ENCODE measurements at regions not wholly inside any gene's neighbourhood (a gene's known extent, or its start where the extent isn't known, plus 50 kb on each side); places are given as distances from the start of the nearest gene placed in this dataset.

- Histone ChIP-seq H3K36me3 (ENCODE audit: control insufficient read depth in 4 of 4, insufficient read depth in 4 of 4, low read length in 3 of 4) (no peaks in the 10 kb centered on the region), H3K4me3 (ENCODE audit: control insufficient read depth in 1 of 7, extremely low read depth in 1 of 7, insufficient read depth in 4 of 7, low read depth in 2 of 7, low read length in 6 of 7) (no peak overlapping the region), H3K4me1 (ENCODE audit: control extremely low read depth in 1 of 4, control insufficient read depth in 4 of 4, insufficient read depth in 4 of 4, low read length in 3 of 4) (no peaks in the 10 kb centered on the region), H3K27me3 (replicated peaks in 2 of 5; ENCODE audit: control insufficient read depth in 4 of 5, insufficient read depth in 5 of 5, low read length in 4 of 5) (peaks cover 0 to 2% (median 0%) of the 10 kb centered on the region in 5 experiments), H3K27ac (ENCODE audit: insufficient read depth in 1 of 2, low read depth in 1 of 2, low read length in 2 of 2, poor library complexity in 1 of 2, severe bottlenecking in 2 of 2) (no peak overlapping the region), H3K9me3 (ENCODE audit: control extremely low read depth in 1 of 5, control insufficient read depth in 4 of 5, insufficient read depth in 2 of 5, low read depth in 1 of 5, low read length in 4 of 5) (no peaks in the 10 kb centered on the region)
- DNase-seq = no peak
- ChIA-PET CTCF (no interaction called here), POLR2A (no interaction called here)
Observed at GRCh38 chr3:101163554-101163953, 156.8 kb downstream of the IMPG2 start.

GRCh38 chr3:101159478-101159877, 160.9 kb downstream of the IMPG2 start:
- POLR2A ChIA-PET = no interaction called here

GRCh38 chr3:101158374-101158773, 162.0 kb downstream of the IMPG2 start:
- Histone ChIP-seq H3K27me3 (replicated peaks in 2 of 5; ENCODE audit: control insufficient read depth in 4 of 5, insufficient read depth in 5 of 5, low read length in 4 of 5) (peaks cover 0 to 2% (median 0%) of the 10 kb centered on the region in 5 experiments), H3K27ac (ENCODE audit: insufficient read depth in 1 of 2, low read depth in 1 of 2, low read length in 2 of 2, poor library complexity in 1 of 2, severe bottlenecking in 2 of 2) (no peak overlapping the region), H3K9me3 (ENCODE audit: control extremely low read depth in 1 of 5, control insufficient read depth in 4 of 5, insufficient read depth in 2 of 5, low read depth in 1 of 5, low read length in 4 of 5) (no peaks in the 10 kb centered on the region), H3K4me3 (ENCODE audit: control insufficient read depth in 1 of 7, extremely low read depth in 1 of 7, insufficient read depth in 4 of 7, low read depth in 2 of 7, low read length in 6 of 7) (no peak overlapping the region), H3K4me1 (ENCODE audit: control extremely low read depth in 1 of 4, control insufficient read depth in 4 of 4, insufficient read depth in 4 of 4, low read length in 3 of 4) (no peaks in the 10 kb centered on the region), H3K36me3 (ENCODE audit: control insufficient read depth in 4 of 4, insufficient read depth in 4 of 4, low read length in 3 of 4) (no peaks in the 10 kb centered on the region)
- no CpG with 5 or more reads among the region's 1 CpG for WGBS (ENCODE audit: insufficient coverage)
- ChIA-PET POLR2A (no interaction called here), CTCF (no interaction called here)
- no peak for DNase-seq

More at GRCh38 chr3:101159478-101159877, 160.9 kb downstream of the IMPG2 start:
- 97% methylated on average over 2 of the region's 3 CpGs for WGBS (ENCODE audit: insufficient coverage)
- Histone ChIP-seq H3K36me3 (ENCODE audit: control insufficient read depth in 4 of 4, insufficient read depth in 4 of 4, low read length in 3 of 4) (no peaks in the 10 kb centered on the region), H3K9me3 (ENCODE audit: control extremely low read depth in 1 of 5, control insufficient read depth in 4 of 5, insufficient read depth in 2 of 5, low read depth in 1 of 5, low read length in 4 of 5) (no peaks in the 10 kb centered on the region), H3K27me3 (replicated peaks in 2 of 5; ENCODE audit: control insufficient read depth in 4 of 5, insufficient read depth in 5 of 5, low read length in 4 of 5) (peaks cover 0 to 2% (median 0%) of the 10 kb centered on the region in 5 experiments), H3K27ac (ENCODE audit: insufficient read depth in 1 of 2, low read depth in 1 of 2, low read length in 2 of 2, poor library complexity in 1 of 2, severe bottlenecking in 2 of 2) (no peak overlapping the region), H3K4me3 (ENCODE audit: control insufficient read depth in 1 of 7, extremely low read depth in 1 of 7, insufficient read depth in 4 of 7, low read depth in 2 of 7, low read length in 6 of 7) (no peak overlapping the region), H3K4me1 (ENCODE audit: control extremely low read depth in 1 of 4, control insufficient read depth in 4 of 4, insufficient read depth in 4 of 4, low read length in 3 of 4) (no peaks in the 10 kb centered on the region)
- DNase-seq = no peak
- CTCF ChIA-PET = no interaction called here

- no peaks in the 10 kb centered on the region for H3K9me3 ChIP-seq (ENCODE audit: control extremely low read depth in 1 of 5, control insufficient read depth in 4 of 5, insufficient read depth in 2 of 5, low read depth in 1 of 5, low read length in 4 of 5)
- no CpG with 5 or more reads among the region's 1 CpG for WGBS (ENCODE audit: insufficient coverage)
- DNase-seq = no peak
- ChIA-PET POLR2A (no interaction called here), CTCF (no interaction called here)
- no peak overlapping the region for H3K4me3 ChIP-seq (ENCODE audit: control insufficient read depth in 1 of 7, extremely low read depth in 1 of 7, insufficient read depth in 4 of 7, low read depth in 2 of 7, low read length in 6 of 7)
- H3K27me3 ChIP-seq (replicated peaks in 2 of 5; ENCODE audit: control insufficient read depth in 4 of 5, insufficient read depth in 5 of 5, low read length in 4 of 5) = peaks cover 0 to 2% (median 0%) of the 10 kb centered on the region in 5 experiments
- H3K36me3 ChIP-seq (ENCODE audit: control insufficient read depth in 4 of 4, insufficient read depth in 4 of 4, low read length in 3 of 4) = no peaks in the 10 kb centered on the region
- H3K4me1 ChIP-seq (ENCODE audit: control extremely low read depth in 1 of 4, control insufficient read depth in 4 of 4, insufficient read depth in 4 of 4, low read length in 3 of 4) = no peaks in the 10 kb centered on the region
- no peak overlapping the region for H3K27ac ChIP-seq (ENCODE audit: insufficient read depth in 1 of 2, low read depth in 1 of 2, low read length in 2 of 2, poor library complexity in 1 of 2, severe bottlenecking in 2 of 2)
Observed at GRCh38 chr3:101156787-101157345, 163.5 kb downstream of the IMPG2 start.

- CTCF ChIA-PET = no interaction called here
- POLR2A ChIA-PET = no interaction called here
- H3K27ac ChIP-seq (ENCODE audit: insufficient read depth in 1 of 2, low read depth in 1 of 2, low read length in 2 of 2, poor library complexity in 1 of 2, severe bottlenecking in 2 of 2) = no peak overlapping the region
- no peak for DNase-seq
- no peaks in the 10 kb centered on the region for H3K36me3 ChIP-seq (ENCODE audit: control insufficient read depth in 4 of 4, insufficient read depth in 4 of 4, low read length in 3 of 4)
- peaks cover 0 to 2% (median 0%) of the 10 kb centered on the region in 5 experiments for H3K27me3 ChIP-seq (replicated peaks in 2 of 5; ENCODE audit: control insufficient read depth in 4 of 5, insufficient read depth in 5 of 5, low read length in 4 of 5)
- no peaks in the 10 kb centered on the region for H3K9me3 ChIP-seq (ENCODE audit: control extremely low read depth in 1 of 5, control insufficient read depth in 4 of 5, insufficient read depth in 2 of 5, low read depth in 1 of 5, low read length in 4 of 5)
- no peaks in the 10 kb centered on the region for H3K4me1 ChIP-seq (ENCODE audit: control extremely low read depth in 1 of 4, control insufficient read depth in 4 of 4, insufficient read depth in 4 of 4, low read length in 3 of 4)
- no peak overlapping the region for H3K4me3 ChIP-seq (ENCODE audit: control insufficient read depth in 1 of 7, extremely low read depth in 1 of 7, insufficient read depth in 4 of 7, low read depth in 2 of 7, low read length in 6 of 7)
Observed at GRCh38 chr3:101155825-101156224, 162.6 kb upstream of the ABI3BP start.

- no peaks in the 10 kb centered on the region for H3K4me1 ChIP-seq (ENCODE audit: control extremely low read depth in 1 of 4, control insufficient read depth in 4 of 4, insufficient read depth in 4 of 4, low read length in 3 of 4)
- ChIA-PET POLR2A (no interaction called here), CTCF (no interaction called here)
- H3K36me3 ChIP-seq (ENCODE audit: control insufficient read depth in 4 of 4, insufficient read depth in 4 of 4, low read length in 3 of 4) = no peaks in the 10 kb centered on the region
- 100% methylated on average over 1 of the region's 2 CpGs for WGBS (ENCODE audit: insufficient coverage)
- no peaks in the 10 kb centered on the region for H3K27me3 ChIP-seq (replicated peaks in 2 of 5; ENCODE audit: control insufficient read depth in 4 of 5, insufficient read depth in 5 of 5, low read length in 4 of 5)
- H3K9me3 ChIP-seq (ENCODE audit: control extremely low read depth in 1 of 5, control insufficient read depth in 4 of 5, insufficient read depth in 2 of 5, low read depth in 1 of 5, low read length in 4 of 5) = no peaks in the 10 kb centered on the region
- DNase-seq = no peak
- H3K4me3 ChIP-seq (ENCODE audit: control insufficient read depth in 1 of 7, extremely low read depth in 1 of 7, insufficient read depth in 4 of 7, low read depth in 2 of 7, low read length in 6 of 7) = no peak overlapping the region
- no peak overlapping the region for H3K27ac ChIP-seq (ENCODE audit: insufficient read depth in 1 of 2, low read depth in 1 of 2, low read length in 2 of 2, poor library complexity in 1 of 2, severe bottlenecking in 2 of 2)
Observed at GRCh38 chr3:101154401-101154800, 161.2 kb upstream of the ABI3BP start.

- Histone ChIP-seq H3K36me3 (ENCODE audit: control insufficient read depth in 4 of 4, insufficient read depth in 4 of 4, low read length in 3 of 4) (no peaks in the 10 kb centered on the region), H3K27ac (ENCODE audit: insufficient read depth in 1 of 2, low read depth in 1 of 2, low read length in 2 of 2, poor library complexity in 1 of 2, severe bottlenecking in 2 of 2) (no peak overlapping the region), H3K9me3 (ENCODE audit: control extremely low read depth in 1 of 5, control insufficient read depth in 4 of 5, insufficient read depth in 2 of 5, low read depth in 1 of 5, low read length in 4 of 5) (no peaks in the 10 kb centered on the region), H3K27me3 (replicated peaks in 2 of 5; ENCODE audit: control insufficient read depth in 4 of 5, insufficient read depth in 5 of 5, low read length in 4 of 5) (no peaks in the 10 kb centered on the region), H3K4me1 (ENCODE audit: control extremely low read depth in 1 of 4, control insufficient read depth in 4 of 4, insufficient read depth in 4 of 4, low read length in 3 of 4) (no peaks in the 10 kb centered on the region), H3K4me3 (ENCODE audit: control insufficient read depth in 1 of 7, extremely low read depth in 1 of 7, insufficient read depth in 4 of 7, low read depth in 2 of 7, low read length in 6 of 7) (no peak overlapping the region)
- CTCF ChIA-PET = no interaction called here
- no peak for DNase-seq
- POLR2A ChIA-PET = no interaction called here
- no CpG with 5 or more reads among the region's 3 CpGs for WGBS (ENCODE audit: insufficient coverage)
Observed at GRCh38 chr3:101151286-101151913, 158.2 kb upstream of the ABI3BP start.
